Left colon (tissue), 2 donors: ENCODE measurements at regions not wholly inside any gene's neighbourhood (a gene's known extent, or its start where the extent isn't known, plus 50 kb on each side); places are given as distances from the start of the nearest gene placed in this dataset.
A peak's percentile ranks its signal among the peaks of the same experiment; 100 is the strongest.
"Not testable (repeated sequence)": the region's sequence is repeated elsewhere in the genome, so short reads cannot be mapped to it uniquely, and the experiment has no call there.

Experiments used
- ATAC-seq: fragments of 200-7000 bp; cut with Tn5 transposase; one replicate; pipeline ENCODE4 v1.9.1; 2020; ENCODE audit warnings: mild to moderate bottlenecking, moderate library complexity
- DNase-seq, 2 donors: peaks; one replicate each; pipeline ENCODE4 v3.0.0-alpha.2; 2020
- intact Hi-C, 2 donors: fragments of 100-400 bp; cut with DNase I in 1 of 2; cut with micrococcal nuclease in 1 of 2; formaldehyde crosslinking; loops; one replicate each; pipeline versions ENCODE4 v1.11.2 to v1.14.0; 2022; cut with DNase I, micrococcal nuclease
- donor health status: DM: no; HTN: no; CAD: no.
- donor health status: DM: yes; HTN: yes; CAD: no.

DNA sequence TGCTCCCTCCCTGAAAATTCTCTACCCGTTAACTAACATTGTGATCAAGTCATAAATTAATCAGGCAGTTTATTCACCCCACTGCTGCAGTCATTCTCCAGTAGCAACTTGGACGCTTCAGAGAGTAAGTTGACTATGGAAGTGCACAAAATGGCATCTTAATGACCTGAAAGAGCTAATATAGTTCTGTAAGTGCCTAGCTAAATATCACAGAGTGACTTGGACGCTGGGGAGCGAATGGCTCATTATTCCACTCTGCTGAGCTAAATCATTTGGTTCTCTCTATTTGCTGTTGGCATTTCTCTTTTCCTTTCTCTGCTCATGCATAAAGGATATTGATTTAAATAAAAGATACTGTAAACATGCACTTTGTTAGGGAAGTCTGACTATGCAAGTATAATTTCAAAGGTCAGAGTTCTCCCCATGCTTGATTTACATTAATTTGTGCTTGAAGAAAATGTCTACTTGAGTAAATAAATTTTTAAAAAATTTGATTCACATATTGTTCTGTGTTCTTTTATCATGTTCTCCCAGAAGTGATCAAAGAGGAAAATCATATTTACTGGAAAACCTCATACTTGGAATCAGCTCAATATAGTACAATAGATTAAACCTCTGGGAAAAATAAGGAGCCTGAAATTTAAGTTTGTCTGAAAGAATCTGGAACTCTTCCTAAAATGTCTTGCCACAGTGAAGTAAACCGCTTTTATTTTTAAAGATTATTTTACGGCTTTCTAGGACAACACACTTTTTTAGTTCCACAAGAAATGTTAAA lies 169.5 kb upstream of the HAPLN1 start:
- ATAC-seq (no peak), DNase-seq (no peak)
- intact Hi-C loops = no loop called here

DNA sequence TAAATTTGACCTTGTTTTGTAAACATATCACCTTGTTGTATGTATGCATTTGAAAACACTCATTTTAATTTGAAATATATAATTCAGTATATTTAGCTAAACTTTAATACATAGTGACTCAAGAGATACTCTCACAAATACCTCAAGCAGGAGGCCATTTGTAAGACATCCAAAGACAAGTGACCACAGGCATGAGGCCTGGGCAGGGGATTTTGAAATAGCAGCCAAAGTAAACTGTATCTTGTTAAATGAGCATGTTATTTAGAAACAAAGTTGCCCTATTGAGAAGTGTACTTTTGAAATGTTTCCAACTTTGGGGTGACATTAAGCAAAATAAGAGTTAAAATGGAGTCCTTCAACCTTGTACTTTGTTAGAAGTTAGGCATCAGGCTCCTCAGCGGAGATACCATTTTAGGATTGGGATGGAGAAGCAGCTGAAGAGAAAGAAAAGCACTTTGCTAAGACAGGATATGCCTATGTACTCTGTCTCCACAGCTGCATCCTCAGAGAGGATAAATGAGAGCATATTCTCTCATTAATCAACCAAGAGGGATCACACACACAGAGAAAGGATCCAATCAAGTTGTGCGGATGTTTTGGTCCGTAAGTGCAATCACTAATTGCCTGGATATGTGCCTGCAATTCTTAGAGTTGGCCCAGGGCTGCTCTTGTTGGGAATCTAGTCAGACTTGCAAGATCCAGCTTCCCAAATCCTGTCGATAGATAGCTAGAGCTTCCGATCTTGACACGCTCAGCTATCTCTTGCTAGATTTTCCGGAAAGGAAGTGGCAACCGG lies 157.5 kb upstream of the HAPLN1 start:
- intact Hi-C loops = no loop called here
- DNase-seq (no peak), ATAC-seq (no peak)

DNA sequence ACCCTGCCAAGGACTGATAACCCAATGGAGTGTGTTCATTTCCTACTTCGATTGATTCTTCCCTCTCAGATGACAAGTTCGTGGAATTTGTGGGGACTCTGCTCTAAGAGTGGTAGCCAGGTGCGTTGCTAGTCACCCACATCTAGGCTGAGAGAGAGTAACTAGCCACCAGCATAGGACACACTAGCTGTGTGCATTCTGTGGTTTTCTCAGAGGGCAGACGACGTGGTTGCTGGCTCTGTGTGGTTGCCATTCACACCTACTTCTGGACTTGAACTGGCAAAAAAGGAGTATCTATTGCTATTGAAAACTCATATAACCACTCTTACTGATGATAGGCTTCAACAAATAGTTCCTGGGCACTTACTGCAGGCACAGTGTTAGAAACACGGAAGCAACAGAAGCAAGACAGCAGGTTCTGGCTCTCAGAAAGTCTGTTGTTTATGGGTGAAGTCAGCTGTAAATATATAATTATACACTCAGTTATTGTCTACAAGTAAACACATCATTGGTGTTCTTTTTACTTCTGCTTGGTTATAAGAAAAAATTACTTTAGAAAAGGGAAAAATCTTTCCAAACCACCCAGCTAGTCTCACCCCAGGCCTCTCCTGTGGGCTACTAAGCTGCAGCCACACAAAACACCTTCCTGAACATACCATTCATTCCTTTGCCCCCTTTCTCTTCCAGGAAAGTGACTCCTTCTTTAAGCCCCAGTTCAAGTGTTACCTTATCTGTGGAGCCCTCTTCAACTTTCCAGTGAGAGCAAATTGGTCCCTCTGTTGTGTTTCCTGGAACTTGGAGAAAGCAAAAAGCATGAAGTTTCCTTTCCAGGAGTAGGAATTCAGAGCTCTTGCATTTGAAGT lies 151.1 kb upstream of the HAPLN1 start:
- ATAC-seq = no peak
- DNase-seq = no peak
- intact Hi-C loops = no loop called here

DNA sequence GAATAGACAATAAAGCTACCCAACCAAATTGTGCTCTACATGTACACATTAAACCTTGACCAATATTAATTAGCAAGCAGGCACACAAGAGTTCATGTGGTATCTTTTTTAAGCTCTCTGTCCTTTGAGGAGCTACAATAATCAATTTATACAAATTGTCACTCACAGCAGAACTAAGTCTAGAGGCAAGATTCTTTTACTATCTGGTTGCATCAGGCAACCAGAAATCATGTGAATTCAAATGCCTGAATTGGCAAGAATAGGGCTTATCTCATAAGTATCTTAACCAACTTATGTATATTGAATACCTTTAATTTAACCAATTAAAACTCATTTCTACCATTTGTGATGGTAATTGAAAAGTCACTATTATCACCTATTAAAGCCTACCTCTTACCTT lies 145.5 kb upstream of the HAPLN1 start:
- DNase-seq (no peak), ATAC-seq (no peak)
- intact Hi-C loops = no loop called here

DNA sequence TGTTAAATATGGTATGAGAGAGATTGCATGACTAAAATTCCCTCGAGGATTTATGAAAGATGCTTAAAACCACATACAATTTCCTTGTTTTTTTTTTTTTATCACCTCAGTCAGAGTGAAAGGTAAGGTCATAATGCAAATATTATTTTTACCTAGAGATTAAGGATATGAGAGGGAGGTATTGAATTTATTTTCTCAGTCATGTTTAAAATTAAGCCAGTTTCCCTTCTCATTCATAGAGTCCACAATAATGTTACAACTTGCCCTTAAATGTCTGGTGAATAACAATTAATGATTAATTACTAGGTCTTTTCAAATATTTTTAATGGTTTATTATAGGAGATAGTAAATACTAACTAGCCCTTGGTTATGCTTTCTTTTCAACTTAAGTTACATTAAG lies 144.9 kb upstream of the HAPLN1 start:
- DNase-seq = no peak
- intact Hi-C loops = no loop called here
- no peak for ATAC-seq

DNA sequence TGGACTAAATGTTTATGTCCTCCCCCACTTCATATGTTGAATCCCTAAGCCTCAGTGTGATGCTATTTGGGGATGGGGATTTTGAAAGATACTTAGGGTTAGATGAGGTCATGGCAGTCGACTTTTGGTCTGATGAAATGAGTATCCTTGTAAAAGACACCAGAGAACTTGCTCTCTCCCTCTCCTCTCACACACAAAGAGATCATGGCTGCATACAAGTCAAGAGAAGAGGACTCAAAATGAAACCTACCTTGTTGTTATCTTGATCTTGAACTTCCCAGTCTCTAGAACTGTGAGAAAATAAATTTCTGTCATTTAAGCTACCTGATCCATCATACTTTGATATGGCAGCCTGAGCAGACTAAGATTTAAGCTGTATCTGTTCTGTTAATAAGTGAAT lies 144.0 kb upstream of the HAPLN1 start:
- intact Hi-C loops = no loop called here
- DNase-seq = no peak
- ATAC-seq = no peak

DNA sequence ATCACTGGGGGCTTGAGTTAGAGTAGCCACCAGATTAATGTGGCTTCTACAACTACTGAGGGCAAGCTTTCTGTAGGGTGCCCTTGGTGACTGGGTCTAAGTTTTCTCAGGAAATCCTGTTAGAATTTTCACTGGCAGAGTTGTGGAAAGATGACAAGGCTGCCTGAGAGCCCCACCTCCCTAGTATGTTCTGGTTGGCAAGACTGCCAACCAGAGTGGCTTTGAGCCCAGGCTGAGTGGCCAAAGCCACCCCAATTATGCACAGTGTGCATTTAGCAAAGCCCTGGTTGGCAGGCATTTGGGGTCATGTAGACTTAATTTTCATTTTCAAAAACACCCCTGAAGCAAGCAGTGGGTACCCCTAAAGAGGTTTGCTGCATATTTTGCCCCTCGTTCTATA lies 136.7 kb upstream of the HAPLN1 start:
- intact Hi-C loops = no loop called here
- ATAC-seq (no peak), DNase-seq (no peak)

DNA sequence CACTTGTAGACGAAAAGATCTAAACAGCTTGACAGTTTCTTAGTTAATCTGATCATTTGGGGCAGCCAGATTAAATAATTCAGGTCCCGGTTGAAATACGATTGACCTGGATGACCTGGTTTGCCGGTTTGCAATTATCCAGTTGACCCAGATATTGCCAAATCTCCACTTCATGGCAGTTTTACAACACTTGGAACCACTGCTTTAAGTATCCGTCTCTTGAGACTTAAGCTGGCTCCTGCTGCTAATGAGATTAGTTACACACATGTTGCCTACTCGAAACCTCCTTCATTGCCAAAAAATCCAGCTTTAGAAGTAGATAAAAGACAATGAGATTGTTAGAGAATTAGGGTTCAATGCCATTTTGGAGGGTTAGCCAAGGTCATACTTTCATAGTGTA lies 136.2 kb upstream of the HAPLN1 start:
- intact Hi-C loops = no loop called here
- ATAC-seq (no peak), DNase-seq (no peak)

DNA sequence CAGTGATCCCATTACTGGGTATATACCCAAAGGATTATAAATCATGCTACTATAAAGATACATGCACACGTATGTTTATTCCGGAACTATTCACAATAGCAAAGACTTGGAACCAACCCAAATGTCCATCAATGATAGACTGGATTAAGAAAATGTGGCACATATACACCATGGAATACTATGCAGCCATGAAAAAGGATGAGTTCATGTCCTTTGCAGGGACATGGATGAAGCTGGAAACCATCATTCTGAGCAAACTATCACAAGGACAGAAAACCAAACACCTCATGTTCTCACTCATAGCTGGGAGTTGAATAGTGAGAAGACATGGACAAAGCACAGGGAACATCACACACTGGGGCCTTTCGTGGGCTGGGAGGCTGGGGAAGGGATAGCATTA lies 129.8 kb upstream of the HAPLN1 start:
- intact Hi-C loops, ATAC-seq, DNase-seq: not testable (repeated sequence)

DNA sequence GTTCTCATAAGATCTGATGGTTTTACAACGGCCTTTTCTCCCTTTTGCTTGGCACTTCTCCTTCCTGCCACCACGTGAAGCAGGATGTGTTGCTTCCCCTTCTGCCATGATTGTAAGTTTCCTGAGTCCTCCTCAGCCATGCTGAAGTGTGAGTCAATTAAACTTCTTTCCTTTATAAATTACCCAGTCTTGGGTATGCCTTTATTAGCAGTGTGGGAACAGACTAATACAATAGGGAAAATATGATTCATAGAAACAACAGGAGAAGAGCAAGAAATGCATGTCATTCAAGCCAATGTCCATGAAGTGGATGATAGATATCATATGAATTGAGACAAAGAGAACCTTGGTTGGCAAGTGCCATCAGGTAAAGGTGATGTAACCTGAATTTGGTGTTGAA lies 128.3 kb upstream of the HAPLN1 start:
- DNase-seq = no peak
- no peak for ATAC-seq
- intact Hi-C loops = no loop called here

DNA sequence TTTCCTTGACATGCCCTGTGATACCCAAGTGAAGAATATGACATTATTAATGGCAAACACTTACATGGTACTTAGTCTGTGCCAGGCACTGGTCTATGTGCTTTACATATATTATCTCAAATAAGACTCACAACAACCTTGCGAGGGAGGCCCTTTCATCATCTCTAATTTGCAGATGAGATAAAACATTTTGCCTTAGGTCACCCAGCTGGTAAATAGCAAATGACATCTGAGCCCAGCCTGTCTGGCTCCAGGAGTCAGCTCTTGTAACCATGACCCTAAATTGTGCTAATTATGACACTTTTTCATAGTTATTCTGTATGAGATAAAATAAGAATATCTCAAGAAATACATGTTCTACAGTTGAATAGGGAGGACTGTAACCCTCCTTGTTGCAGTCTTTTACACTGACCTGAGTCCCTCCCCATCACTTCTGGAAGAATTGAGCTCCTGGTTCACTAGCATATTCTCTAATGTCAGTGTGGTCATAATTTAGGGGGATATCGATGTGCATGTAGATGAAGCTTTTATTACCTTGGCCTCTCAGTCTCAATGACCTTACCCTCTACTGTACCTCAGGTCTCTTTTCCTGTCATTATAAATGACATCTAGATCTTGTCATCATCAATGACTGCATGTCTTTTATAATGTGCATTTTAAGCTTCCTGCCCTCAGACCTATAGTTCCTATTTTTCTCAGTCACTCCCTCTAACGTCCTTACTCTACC lies 126.1 kb upstream of the HAPLN1 start:
- intact Hi-C loops = no loop called here
- ATAC-seq = no peak
- DNase-seq = no peak

DNA sequence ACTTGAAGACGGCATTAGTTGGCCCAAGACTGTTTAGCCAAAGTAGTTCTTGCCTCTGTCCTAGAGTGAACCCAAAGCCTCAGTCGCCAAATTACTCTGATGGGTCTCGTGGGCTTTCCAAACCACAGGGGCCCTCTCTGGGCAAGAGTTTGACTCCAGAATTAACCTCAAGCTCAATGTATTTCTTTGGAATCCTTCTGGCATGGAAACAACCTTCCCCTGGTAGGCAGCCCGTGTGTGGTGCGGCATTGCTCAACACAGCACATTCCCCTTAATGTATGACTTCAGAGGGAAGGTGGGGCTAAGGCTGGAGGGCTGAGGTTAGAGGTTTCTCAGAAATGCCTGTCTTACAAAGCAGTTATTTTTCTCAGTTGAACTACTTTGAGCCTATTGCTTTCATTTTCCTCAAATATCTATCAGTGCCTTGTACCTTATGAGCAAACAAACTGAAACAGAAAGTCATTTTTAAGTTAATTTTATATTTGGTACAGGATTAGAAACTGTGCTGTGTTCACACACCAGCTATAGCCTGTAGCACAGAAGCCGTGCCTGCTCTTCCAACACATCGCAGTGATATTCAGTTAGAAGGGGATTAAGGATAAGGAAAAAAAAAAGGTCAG lies 123.9 kb upstream of the HAPLN1 start:
- no peak for DNase-seq
- ATAC-seq = no peak
- intact Hi-C loops = no loop called here

DNA sequence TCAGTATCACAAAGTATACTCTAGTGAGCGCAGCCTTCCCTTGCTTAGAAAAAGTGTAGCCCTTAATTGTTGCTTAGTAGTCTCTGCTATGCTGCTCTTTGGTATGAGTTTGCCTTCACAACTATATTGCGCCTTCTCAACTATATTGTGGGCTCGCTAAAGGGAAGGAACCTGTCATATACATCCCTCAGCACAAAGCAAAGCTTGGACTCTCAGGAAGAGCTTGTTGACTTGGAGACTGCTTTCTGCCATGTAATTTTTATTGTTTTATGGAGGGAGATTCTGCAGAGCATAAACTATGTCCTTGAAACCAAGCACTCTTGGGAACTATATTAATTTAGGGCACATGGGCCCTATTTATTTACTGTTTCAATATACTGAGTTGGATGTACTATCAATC lies 119.1 kb upstream of the HAPLN1 start:
- DNase-seq = no peak
- intact Hi-C loops = no loop called here
- peak; percentile 95 for ATAC-seq

DNA sequence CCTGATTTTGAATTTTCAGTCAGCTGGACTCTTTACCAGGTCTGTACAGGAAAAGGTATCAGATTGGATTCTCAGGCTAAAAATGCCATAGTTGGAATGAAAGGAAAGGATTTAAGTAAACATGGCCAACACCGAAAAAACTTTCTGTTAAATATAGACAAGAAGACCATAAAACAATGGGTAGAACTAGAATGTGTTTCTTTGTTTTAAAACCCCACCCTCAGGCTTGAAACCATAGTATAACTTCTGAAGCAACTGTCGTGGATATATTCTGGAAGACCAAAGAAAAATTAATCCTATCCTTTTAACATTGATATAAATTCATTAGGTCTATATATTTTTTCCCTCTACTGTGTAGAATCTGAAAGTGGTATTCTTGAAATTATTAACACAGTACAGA lies 118.6 kb upstream of the HAPLN1 start:
- intact Hi-C loops = no loop called here
- ATAC-seq (peak; percentile 76), DNase-seq (no peak)

DNA sequence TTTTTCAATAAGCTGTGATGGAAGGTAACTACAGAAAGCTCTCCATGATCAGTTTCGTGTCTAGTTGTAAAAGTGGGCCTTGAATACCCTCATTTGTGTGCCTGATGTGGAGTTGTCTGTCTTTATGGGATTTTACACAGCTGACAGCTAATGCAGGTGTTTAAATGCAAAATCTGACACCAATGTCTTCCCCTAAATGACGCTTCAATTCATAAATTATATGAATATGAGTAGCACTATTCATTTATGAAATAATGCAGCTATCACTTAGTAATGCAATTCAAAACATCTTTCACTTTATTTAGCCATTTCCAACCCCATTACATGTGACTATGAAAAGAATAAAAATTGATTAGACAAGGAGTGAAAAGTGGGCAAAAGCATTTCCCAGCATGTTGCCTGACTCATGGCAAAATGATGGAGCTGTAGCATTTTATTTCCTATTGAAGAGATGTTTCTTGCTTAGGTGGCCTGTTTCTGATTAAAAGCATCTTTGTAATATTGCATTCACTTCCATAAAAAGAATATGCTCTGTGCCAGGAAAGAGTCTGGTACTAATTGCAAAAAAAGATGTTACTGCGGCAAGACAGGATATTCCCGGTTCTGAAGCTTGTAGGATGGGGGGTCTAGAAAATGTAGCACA lies 116.7 kb upstream of the HAPLN1 start:
- no peak for DNase-seq
- ATAC-seq = no peak
- intact Hi-C loops = no loop called here

DNA sequence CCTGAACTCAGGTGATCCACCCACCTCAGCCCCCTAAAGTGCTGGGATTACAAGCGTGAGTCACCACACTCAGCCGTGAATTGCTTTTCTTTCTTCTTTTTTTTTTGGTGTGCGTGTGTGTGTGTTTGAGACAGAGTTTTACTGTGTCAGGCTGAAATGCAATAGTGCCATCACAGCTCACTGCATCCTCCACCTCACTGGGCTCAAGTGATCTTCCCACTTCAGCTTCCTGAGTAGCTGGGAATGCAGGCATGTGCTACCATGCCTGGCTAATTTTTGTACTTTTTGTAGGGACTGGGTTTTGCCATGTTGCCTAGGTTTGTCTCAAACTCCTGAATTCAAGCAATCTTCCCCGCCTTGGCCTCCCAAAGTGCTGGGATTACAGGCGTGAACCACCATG lies 113.7 kb upstream of the HAPLN1 start:
- DNase-seq (no peak), ATAC-seq (no peak)
- intact Hi-C loops = no loop called here

DNA sequence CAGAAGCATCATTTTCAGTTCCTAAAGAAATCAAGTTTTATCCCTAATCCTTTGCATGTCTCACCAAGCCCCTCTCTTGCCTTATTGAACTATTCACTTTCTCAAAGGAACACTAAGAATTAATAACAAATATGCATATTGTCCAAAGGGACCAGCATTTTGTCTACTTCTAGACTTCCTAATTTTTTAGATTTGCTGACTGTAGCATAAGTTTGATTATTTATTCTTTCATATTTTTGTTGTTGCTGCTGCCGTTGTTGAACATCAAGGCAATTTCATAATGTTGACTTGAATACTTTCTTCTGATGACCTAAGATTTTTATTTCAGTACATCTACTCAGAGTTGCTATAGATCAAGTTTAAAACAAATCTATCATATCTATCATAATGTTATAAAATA lies 111.2 kb upstream of the HAPLN1 start:
- ATAC-seq = no peak
- intact Hi-C loops = no loop called here
- DNase-seq = no peak

DNA sequence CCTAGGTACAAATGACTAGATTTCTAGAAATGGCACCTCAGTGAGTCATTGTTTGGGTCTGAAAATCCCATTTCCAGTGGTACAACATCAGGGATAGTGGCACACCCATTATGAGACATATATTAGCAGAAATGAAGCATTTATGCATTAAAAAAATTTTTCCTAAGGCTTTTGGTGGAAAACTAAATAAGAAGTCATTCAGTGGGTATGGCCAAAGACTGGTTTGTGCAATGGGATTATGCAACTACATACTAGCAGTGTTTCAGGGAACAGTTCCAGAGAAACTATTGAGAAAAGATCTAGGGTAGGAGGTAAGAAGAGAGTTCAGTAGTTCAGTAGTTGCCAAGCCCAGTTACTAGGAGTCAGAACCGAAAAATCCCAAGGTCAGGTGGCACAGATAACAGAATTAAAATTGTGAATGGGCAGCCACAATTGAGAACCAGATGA lies 106.5 kb upstream of the HAPLN1 start:
- no peak for ATAC-seq

More for the DNA sequence above, 106.5 kb upstream of the HAPLN1 start:
- no peak for DNase-seq
- intact Hi-C loops = no loop called here
